B cell (primary cell): ENCODE measurements at regions not wholly inside any gene's neighbourhood (a gene's known extent, or its start where the extent isn't known, plus 50 kb on each side); places are given as distances from the start of the nearest gene placed in this dataset.

ENCODE experiments used
- ATAC-seq: fragments of 200-7000 bp; cut with Tn5 transposase; one replicate; pipeline ENCODE4 v1.10.0; 2021; ENCODE audit warnings: low read depth, mild to moderate bottlenecking, moderate number of reproducible peaks, moderate library complexity
- CTCF ChIA-PET: fragments of 350-600 bp; sonication (Branson Sonifier 250); formaldehyde crosslinking; loops from one replicate; lab custom pipeline; 2021; ENCODE audit warnings: antibody characterized with exemption, inconsistent platforms; lab: Charles Lee
- POLR2A ChIA-PET: fragments of 350-600 bp; sonication (Branson Sonifier 250); formaldehyde crosslinking; loops from one replicate; lab custom pipeline; 2021; ENCODE audit warnings: antibody characterized with exemption; lab: Charles Lee
- DNase-seq: peaks from one replicate; pipeline ENCODE4 v3.0.0; 2013
- H2AFZ ChIP-seq: 2 replicates; pipeline ENCODE4 v1.6.1; 2012; ENCODE audit warnings: mild to moderate bottlenecking, low read depth, low read length; ENCODE audit not compliant: insufficient read depth, poor library complexity, severe bottlenecking
- H3K27ac ChIP-seq, 2 donors: 1 replicate in 1 of 2; 2 replicates in 1 of 2; pipeline ENCODE4 v1.5.1; 2012 to 2013; ENCODE audit warnings: low read length in 2 of 2, mild to moderate bottlenecking in 2 of 2, moderate library complexity in 1 of 2
- H3K27me3 ChIP-seq, 4 experiments: fragments of 200-600 bp in 1 of 4; sonication (generic) in 1 of 4; replicated peaks in 1 of 4; 1 replicate in 2 of 4; 2 replicates in 2 of 4; pipeline versions ENCODE4 v1.6.1 to v1.7.0; 2013 to 2016; ENCODE audit warnings: low read length in 3 of 4, mild to moderate bottlenecking in 2 of 4, mixed read lengths in 1 of 4, moderate library complexity in 1 of 4; ENCODE audit not compliant: insufficient read depth in 4 of 4, control insufficient read depth in 3 of 4; ENCODE audit errors: control extremely low read depth in 1 of 4
- H3K36me3 ChIP-seq, 2 experiments: replicated peaks in 1 of 2; 1 replicate in 1 of 2; 2 replicates in 1 of 2; pipeline versions ENCODE4 v1.6.1 to v1.7.1; 2013; ENCODE audit warnings: low read length in 1 of 2; ENCODE audit not compliant: insufficient read depth in 2 of 2, control insufficient read depth in 1 of 2; ENCODE audit errors: control extremely low read depth in 1 of 2, extremely low read depth in 1 of 2
- H3K4me1 ChIP-seq, 2 donors: fragments of 200-600 bp in 1 of 2; sonication (generic) in 1 of 2; 1 replicate in 1 of 2; 2 replicates in 1 of 2; pipeline versions ENCODE4 v1.5.1 to v1.6.1; 2013 to 2017; ENCODE audit warnings: low read length in 2 of 2; ENCODE audit not compliant: control insufficient read depth in 2 of 2, insufficient read depth in 2 of 2
- H3K4me2 ChIP-seq: replicated peaks from 2 replicates; pipeline ENCODE3; 2012; ENCODE audit warnings: mild to moderate bottlenecking, low read depth, low read length; ENCODE audit not compliant: poor library complexity, severe bottlenecking
- H3K4me3 ChIP-seq, 5 experiments: fragments of 200-600 bp in 1 of 5; sonication (generic) in 1 of 5; 1 replicate in 3 of 5; 2 replicates in 2 of 5; pipeline versions ENCODE4 v1.5.1 to v1.7.0; 2011 to 2016; ENCODE audit warnings: low read length in 4 of 5, mild to moderate bottlenecking in 4 of 5, low read depth in 2 of 5, control low read depth in 1 of 5, moderate library complexity in 1 of 5; ENCODE audit not compliant: insufficient read depth in 1 of 5; ENCODE audit errors: control extremely low read depth in 1 of 5, extremely low read depth in 1 of 5
- H3K79me2 ChIP-seq: fragments of 200-600 bp; sonication (generic); one replicate; pipeline ENCODE4 v1.6.0; 2016; ENCODE audit warnings: low read length; ENCODE audit not compliant: control insufficient read depth, insufficient read depth
- H3K9ac ChIP-seq: fragments of 200-600 bp; sonication (generic); 2 replicates; pipeline ENCODE4 v1.6.1; 2017; ENCODE audit warnings: mild to moderate bottlenecking, low read length, moderate library complexity
- H3K9me3 ChIP-seq, 3 donors: one replicate each; pipeline versions ENCODE4 v1.6.1 to v1.7.1; 2013; ENCODE audit warnings: low read length in 2 of 3; ENCODE audit not compliant: control insufficient read depth in 2 of 3, insufficient read depth in 1 of 3; ENCODE audit errors: control extremely low read depth in 1 of 3
- H4K20me1 ChIP-seq: 2 replicates; pipeline ENCODE4 v1.6.0; 2012; ENCODE audit warnings: mild to moderate bottlenecking, low read length; ENCODE audit not compliant: insufficient read depth, control insufficient read depth, poor library complexity, severe bottlenecking
- H3K27ac Mint-ChIP-seq: one replicate; pipeline ENCODE4 v1.8.0; 2021; ENCODE audit warnings: mixed read lengths
- H3K27me3 Mint-ChIP-seq: one replicate; pipeline ENCODE4 v1.8.0; 2021; ENCODE audit warnings: mixed read lengths
- H3K4me1 Mint-ChIP-seq: one replicate; pipeline ENCODE4 v1.8.0; 2021; ENCODE audit warnings: mixed read lengths
- H3K4me3 Mint-ChIP-seq: one replicate; pipeline ENCODE4 v1.8.0; 2021; ENCODE audit warnings: mixed read lengths
- H3K9me3 Mint-ChIP-seq: one replicate; pipeline ENCODE4 v1.8.0; 2022; ENCODE audit warnings: mixed read lengths; ENCODE audit not compliant: insufficient read depth
- CTCF ChIP-seq: fragments of 200-600 bp; IDR thresholded peaks from one replicate; pipeline ENCODE4 v1.8.0; 2022; ENCODE audit warnings: antibody characterized with exemption, mild to moderate bottlenecking
- EZH2 ChIP-seq: IDR thresholded peaks from 2 replicates; pipeline ENCODE4 v1.6.1; 2012; ENCODE audit warnings: borderline replicate concordance, low read depth, mild to moderate bottlenecking, moderate library complexity, low read length; ENCODE audit not compliant: insufficient read depth, poor library complexity, severe bottlenecking
- WGBS: methylation state at CpG from one replicate; pipeline ENCODE4 v1.1.5; 2013; ENCODE audit warnings: missing lambda C conversion rate; ENCODE audit not compliant: insufficient coverage; 5-methylcytosine and 5-hydroxymethylcytosine counted together
- intact Hi-C: fragments of 100-400 bp; cut with micrococcal nuclease; formaldehyde crosslinking; loops from one replicate; pipeline ENCODE4 v1.10.0; 2022

GRCh38 chr12:115216301-115216700 lies 532.3 kb upstream of the TBX3 start:
- ChIA-PET POLR2A (no interaction called here), CTCF (no interaction called here)
- Mint-ChIP-seq H3K4me3 (no peak overlapping the region), H3K27ac (no peak overlapping the region), H3K27me3 (no peaks in the 10 kb centered on the region), H3K9me3 (no peaks in the 10 kb centered on the region), H3K4me1 (no peaks in the 10 kb centered on the region)
- no peaks in the 10 kb centered on the region for H3K36me3 ChIP-seq
- no peak overlapping the region for H3K4me3 ChIP-seq
- ATAC-seq (no peak), DNase-seq (no peak)
- no peak overlapping the region for H2AFZ ChIP-seq
- intact Hi-C loops = no loop called here
- H3K4me1 ChIP-seq = no peaks in the 10 kb centered on the region
- WGBS = 78% methylated on average over 3 of the region's 5 CpGs
- no peak overlapping the region for H3K9ac ChIP-seq
- no peak overlapping the region for H3K27ac ChIP-seq
- H3K27me3 ChIP-seq = no peaks in the 10 kb centered on the region
- TF ChIP-seq EZH2 (no peak), CTCF (no peak)
- no peaks in the 10 kb centered on the region for H3K79me2 ChIP-seq
- H4K20me1 ChIP-seq = no peaks in the 10 kb centered on the region
- H3K4me2 ChIP-seq = no peak overlapping the region
- no peaks in the 10 kb centered on the region for H3K9me3 ChIP-seq

GRCh38 chr12:115215544-115215943 lies 531.6 kb upstream of the TBX3 start:
- TF ChIP-seq CTCF = no peak
- TF ChIP-seq EZH2 = no peak
- no CpG with 5 or more reads among the region's 3 CpGs for WGBS
- Histone ChIP-seq H2AFZ (no peak overlapping the region), H4K20me1 (no peaks in the 10 kb centered on the region), H3K4me3 (no peak overlapping the region), H3K4me1 (no peaks in the 10 kb centered on the region), H3K79me2 (no peaks in the 10 kb centered on the region), H3K27ac (no peak overlapping the region), H3K4me2 (no peak overlapping the region), H3K9ac (no peak overlapping the region), H3K27me3 (no peaks in the 10 kb centered on the region), H3K9me3 (peaks cover 0 to 6% (median 0%) of the 10 kb centered on the region in 3 donors), H3K36me3 (no peaks in the 10 kb centered on the region)
- DNase-seq = no peak
- no peaks in the 10 kb centered on the region for H3K27me3 Mint-ChIP-seq
- no peak overlapping the region for H3K27ac Mint-ChIP-seq
- POLR2A ChIA-PET = no interaction called here
- no peaks in the 10 kb centered on the region for H3K4me1 Mint-ChIP-seq
- no peak overlapping the region for H3K4me3 Mint-ChIP-seq
- no peak for ATAC-seq
- CTCF ChIA-PET = no interaction called here
- intact Hi-C loops = no loop called here
- H3K9me3 Mint-ChIP-seq = no peaks in the 10 kb centered on the region
